ENCODE measurements at regions not wholly inside any gene's neighbourhood (a gene's known extent, or its start where the extent isn't known, plus 50 kb on each side); places are given as distances from the start of the nearest gene placed in this dataset.

DNA sequence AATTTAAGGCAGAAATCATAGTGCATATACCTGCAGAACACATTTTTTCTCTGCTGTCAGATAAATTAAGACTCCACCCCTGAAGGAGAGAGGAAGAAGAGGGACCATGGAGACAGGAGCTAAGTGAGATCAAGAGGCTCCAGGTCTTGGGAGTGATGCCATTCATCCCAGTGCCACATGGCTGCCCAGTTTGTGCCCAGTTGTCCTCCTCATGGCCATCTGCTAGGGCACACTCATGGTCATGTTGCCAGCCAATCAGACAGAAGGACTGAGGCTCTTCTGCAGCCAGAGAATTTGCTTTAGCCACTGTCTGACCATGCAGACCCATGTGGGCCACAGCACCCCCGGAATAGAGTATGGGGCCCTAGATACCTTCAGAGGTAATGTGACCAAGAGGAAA lies 270.5 kb upstream of the PROK2 start:
- Mint-ChIP-seq H3K9me3 (no peaks in the 10 kb centered on the region), H3K4me3 (no peak overlapping the region)

DNA sequence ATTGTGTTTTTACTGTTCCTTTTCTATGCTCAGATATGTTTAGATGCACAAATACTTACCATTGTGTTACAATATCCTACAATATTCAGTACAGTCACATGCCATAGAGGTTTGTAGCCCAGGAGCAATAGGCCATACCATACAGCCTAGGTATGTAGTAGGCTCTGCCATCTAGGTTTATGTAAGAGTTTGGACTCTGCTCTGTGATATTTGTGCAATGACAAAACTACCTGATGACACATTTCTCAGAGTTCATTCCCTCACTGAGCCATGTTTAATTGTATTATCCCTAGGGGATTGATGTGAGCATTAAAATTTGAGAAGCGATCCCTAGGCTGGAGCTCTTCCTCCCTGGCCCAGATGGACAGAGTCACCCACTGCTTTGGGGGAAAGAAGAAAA lies 270.0 kb upstream of the PROK2 start:
- no peaks in the 10 kb centered on the region for H3K4me1 Mint-ChIP-seq (ENCODE audit: low read depth)
- ATAC-seq (replicated peaks in 1 of 2) = no peak
- H3K4me3 Mint-ChIP-seq = no peak overlapping the region
- H3K27me3 Mint-ChIP-seq (ENCODE audit: low read depth) = no peaks in the 10 kb centered on the region
- H3K9me3 Mint-ChIP-seq = no peaks in the 10 kb centered on the region
- no peaks in the 10 kb centered on the region for H3K36me3 Mint-ChIP-seq (ENCODE audit: insufficient read depth in 2 of 2)
- DNase-seq = no peak
- no peak overlapping the region for H3K27ac Mint-ChIP-seq

More for the DNA sequence above, 270.5 kb upstream of the PROK2 start:
- DNase-seq = no peak
- H3K27me3 Mint-ChIP-seq (ENCODE audit: low read depth) = no peaks in the 10 kb centered on the region
- peaks cover 4% of the 10 kb centered on the region for H3K4me1 Mint-ChIP-seq (ENCODE audit: low read depth)
- ATAC-seq (replicated peaks in 1 of 2) = no peak
- H3K36me3 Mint-ChIP-seq (ENCODE audit: insufficient read depth in 2 of 2) = no peaks in the 10 kb centered on the region
- H3K27ac Mint-ChIP-seq = no peak overlapping the region

DNA sequence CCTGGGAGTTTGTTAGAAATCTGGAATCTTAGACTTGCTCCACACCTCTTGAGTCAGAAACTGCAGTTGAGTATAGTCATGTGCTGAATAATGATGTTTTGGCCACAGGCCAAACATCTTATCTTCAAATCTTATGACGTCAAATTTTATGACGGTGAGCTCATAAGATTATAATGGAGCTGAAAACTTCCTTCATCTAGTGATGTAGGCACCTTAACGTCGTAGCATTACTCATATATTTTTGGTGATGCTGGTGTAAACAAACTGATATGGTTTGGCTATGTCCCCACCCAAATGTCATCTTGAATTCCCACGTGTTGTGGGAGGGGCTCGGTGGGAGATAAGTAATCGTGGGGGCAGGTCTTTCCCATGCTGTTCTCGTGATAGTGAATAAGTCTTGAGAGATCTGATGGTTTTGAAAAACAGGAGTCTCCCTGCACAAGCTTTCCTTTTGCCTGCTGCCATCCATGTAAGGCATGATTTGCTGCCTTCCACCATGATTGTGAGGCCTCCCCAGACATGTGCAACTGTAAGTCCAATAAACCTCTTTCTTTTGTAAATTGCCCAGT lies 268.0 kb upstream of the PROK2 start:
- ATAC-seq (replicated peaks in 1 of 2) (no peak), DNase-seq (no peak)
- H3K9me3 Mint-ChIP-seq = no peaks in the 10 kb centered on the region
- no peaks in the 10 kb centered on the region for H3K36me3 Mint-ChIP-seq (ENCODE audit: insufficient read depth in 2 of 2)
- no peak overlapping the region for H3K27ac Mint-ChIP-seq
- peaks cover 1% of the 10 kb centered on the region for H3K4me1 Mint-ChIP-seq (ENCODE audit: low read depth)
- H3K27me3 Mint-ChIP-seq (ENCODE audit: low read depth) = peaks cover 3% of the 10 kb centered on the region
- H3K4me3 Mint-ChIP-seq = no peak overlapping the region

DNA sequence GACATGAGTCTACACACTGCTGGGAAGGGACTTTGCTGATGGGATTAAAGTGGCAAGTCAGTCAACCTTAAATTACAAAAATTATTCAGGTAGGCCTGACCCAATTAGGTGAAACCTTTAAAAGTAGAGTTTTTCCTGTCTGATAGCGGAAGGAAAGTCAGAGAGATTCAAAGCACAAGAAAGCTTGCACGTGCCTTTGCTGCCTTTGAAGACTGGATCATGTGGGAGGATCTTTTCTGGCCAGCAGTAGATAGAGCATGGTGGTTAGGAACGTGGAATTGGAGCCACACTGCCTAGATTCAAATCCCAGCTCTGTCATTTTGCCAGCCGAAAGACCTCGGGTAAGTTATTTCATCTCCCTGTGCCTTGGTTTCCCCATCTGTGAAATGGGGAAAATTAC lies 265.8 kb upstream of the PROK2 start:
- Mint-ChIP-seq H3K9me3 (no peaks in the 10 kb centered on the region), H3K27me3 (ENCODE audit: low read depth) (peaks cover 6% of the 10 kb centered on the region), H3K36me3 (ENCODE audit: insufficient read depth in 2 of 2) (no peaks in the 10 kb centered on the region), H3K4me1 (ENCODE audit: low read depth) (peaks cover 7% of the 10 kb centered on the region), H3K4me3 (no peak overlapping the region), H3K27ac (no peak overlapping the region)
- DNase-seq = no peak
- ATAC-seq (replicated peaks in 1 of 2) = no peak

DNA sequence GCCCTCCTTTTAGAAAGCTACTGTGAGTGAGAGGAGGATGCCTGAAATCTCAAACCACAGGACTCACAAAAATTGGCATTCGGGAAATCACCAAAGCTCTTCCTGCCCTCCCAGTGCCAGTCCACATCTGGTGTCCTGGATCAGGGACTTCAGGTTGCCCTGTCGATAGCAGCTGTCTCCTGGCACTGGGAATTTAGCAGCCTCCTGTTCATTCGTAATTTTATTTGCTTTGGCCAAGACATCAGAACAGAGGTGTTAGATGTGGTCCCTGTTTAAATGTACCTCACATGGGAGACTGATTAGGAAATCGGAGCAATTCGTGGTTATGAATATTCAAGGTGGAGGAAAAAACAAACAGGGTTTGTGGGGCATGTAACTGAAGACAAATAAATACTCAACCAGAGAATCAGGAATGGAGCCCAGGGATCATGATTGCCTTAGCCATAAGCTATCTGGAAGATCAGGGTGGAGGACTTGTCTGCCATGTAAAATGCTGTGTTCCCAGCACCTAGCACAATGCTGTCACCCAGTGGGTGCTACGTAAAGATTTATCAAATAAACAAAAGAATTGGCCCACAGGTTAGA lies 265.2 kb upstream of the PROK2 start:
- no peaks in the 10 kb centered on the region for H3K9me3 Mint-ChIP-seq
- H3K27ac Mint-ChIP-seq = no peak overlapping the region
- DNase-seq (no peak), ATAC-seq (replicated peaks in 1 of 2) (no peak)
- H3K27me3 Mint-ChIP-seq (ENCODE audit: low read depth) = peaks cover 6% of the 10 kb centered on the region
- peaks cover 7% of the 10 kb centered on the region for H3K4me1 Mint-ChIP-seq (ENCODE audit: low read depth)
- H3K36me3 Mint-ChIP-seq (ENCODE audit: insufficient read depth in 2 of 2) = no peaks in the 10 kb centered on the region
- no peak overlapping the region for H3K4me3 Mint-ChIP-seq

DNA sequence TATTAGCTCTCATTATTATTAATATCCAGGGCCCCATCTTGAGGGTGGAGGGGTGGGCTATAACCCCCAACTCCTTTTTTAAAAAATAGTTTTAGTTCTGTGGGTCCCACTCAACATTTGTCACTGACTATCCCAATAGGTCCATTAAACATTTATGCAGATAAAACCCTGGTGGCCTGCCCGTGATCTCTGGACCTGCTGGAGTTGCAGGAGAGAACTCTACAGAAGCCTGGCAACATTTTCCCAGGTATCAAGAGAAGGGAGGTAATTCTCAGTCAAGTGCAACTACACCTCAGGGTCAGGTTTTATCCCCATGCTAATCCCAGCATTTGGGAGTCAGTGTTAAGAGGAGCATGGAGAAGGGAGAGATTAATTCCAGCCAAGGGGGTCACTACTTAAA lies 264.4 kb upstream of the PROK2 start:
- peaks cover 7% of the 10 kb centered on the region for H3K4me1 Mint-ChIP-seq (ENCODE audit: low read depth)
- no peak overlapping the region for H3K27ac Mint-ChIP-seq
- ATAC-seq (replicated peaks in 1 of 2) (no peak), DNase-seq (no peak)
- H3K27me3 Mint-ChIP-seq (ENCODE audit: low read depth) = peaks cover 6% of the 10 kb centered on the region
- no peak overlapping the region for H3K4me3 Mint-ChIP-seq
- no peaks in the 10 kb centered on the region for H3K9me3 Mint-ChIP-seq
- no peaks in the 10 kb centered on the region for H3K36me3 Mint-ChIP-seq (ENCODE audit: insufficient read depth in 2 of 2)

DNA sequence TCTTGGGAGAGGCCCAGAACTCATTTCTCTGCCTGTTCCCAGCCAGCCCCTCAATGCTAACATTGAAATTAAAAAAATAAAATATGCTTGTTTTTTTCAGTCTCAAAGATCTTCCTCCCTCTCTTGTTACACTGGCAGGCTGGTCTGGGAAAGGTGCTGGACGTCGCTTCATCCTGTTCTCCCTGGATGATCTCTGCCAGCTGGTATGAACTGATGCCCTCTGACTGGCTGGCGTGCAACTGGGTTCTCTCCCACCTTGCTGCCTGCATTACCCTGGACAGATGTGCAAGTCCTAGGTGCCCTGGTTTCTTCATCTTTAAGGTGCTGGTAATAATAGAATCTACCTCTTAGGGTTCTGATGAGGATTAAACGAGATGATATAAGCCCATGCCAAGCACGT lies 263.9 kb upstream of the PROK2 start:
- peaks cover 6% of the 10 kb centered on the region for H3K27me3 Mint-ChIP-seq (ENCODE audit: low read depth)
- no peak for DNase-seq
- H3K9me3 Mint-ChIP-seq = no peaks in the 10 kb centered on the region
- no peak overlapping the region for H3K4me3 Mint-ChIP-seq
- peaks cover 7% of the 10 kb centered on the region for H3K4me1 Mint-ChIP-seq (ENCODE audit: low read depth)
- no peak overlapping the region for H3K27ac Mint-ChIP-seq
- H3K36me3 Mint-ChIP-seq (ENCODE audit: insufficient read depth in 2 of 2) = no peaks in the 10 kb centered on the region
- no peak for ATAC-seq (replicated peaks in 1 of 2)

DNA sequence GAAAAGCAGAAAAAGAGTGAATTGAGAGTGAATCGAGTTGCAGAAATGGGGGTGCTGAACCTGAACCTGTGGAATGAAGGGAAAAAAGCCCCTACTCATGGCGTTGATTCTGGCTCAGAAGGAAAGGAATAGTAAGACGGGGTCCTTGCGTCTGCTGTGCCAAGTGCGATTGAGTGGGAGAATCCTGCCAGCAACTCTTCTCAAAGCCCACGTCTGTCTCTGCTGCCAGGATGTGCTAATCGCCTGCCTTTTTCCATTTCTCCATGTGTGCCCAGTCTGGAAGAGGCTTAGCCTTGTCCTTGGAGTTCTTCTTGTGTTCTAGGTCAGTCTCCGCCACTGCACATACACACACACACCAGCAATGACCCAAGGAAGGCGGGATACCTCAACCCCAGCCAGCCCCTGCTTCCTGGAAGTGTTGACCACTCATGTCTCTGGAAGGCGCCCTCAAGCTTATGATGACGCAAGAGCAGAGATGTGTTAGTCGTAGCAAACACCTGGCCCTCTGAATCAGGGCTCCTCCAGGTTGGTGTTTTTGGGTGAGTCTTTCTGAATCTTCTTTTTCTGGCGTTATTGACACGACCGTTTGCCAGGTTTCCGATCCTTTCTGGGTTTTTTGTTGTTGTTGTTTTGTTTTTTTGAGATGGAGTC lies 262.4 kb upstream of the PROK2 start:
- H3K27ac Mint-ChIP-seq = no peak overlapping the region
- no peak for DNase-seq

DNA sequence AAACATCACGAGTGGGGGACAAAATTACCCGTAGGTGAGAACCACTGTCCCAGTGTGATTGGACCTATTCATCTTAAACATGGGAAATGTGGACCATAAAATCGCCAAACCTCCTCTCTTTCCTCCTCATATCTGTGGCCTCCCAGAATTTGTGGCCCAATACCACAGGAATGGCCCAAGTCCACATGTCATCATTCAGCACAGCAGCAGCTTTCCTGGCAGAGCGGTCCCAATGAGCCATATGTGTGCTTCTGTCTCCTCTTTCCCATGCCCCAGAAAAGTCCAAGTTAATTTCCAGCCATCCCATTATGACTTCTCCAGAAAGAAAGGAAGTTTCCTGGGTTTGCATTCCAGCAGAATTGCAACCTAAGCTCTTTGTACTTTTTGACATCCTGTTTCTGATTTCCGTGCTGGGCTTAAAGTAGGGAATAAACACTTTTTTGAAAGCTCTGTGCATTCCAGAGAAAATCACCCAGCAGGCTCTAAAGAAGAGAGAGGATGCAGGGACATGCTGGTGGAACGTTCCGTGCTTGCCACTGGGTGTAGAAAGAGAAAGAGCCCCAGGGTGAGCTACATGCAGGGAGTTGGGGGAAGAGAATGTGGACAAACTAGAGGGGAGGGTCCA lies 259.4 kb upstream of the PROK2 start:
- ATAC-seq (replicated peaks in 1 of 2) (no peak), DNase-seq (no peak)
- H3K36me3 Mint-ChIP-seq (ENCODE audit: insufficient read depth in 2 of 2) = no peaks in the 10 kb centered on the region
- H3K9me3 Mint-ChIP-seq = no peaks in the 10 kb centered on the region
- H3K27ac Mint-ChIP-seq = no peak overlapping the region
- H3K27me3 Mint-ChIP-seq (ENCODE audit: low read depth) = peaks cover 27% of the 10 kb centered on the region
- no peak overlapping the region for H3K4me3 Mint-ChIP-seq
- H3K4me1 Mint-ChIP-seq (ENCODE audit: low read depth) = peaks cover 7% of the 10 kb centered on the region

More for the DNA sequence above, 262.4 kb upstream of the PROK2 start:
- no peak for ATAC-seq (replicated peaks in 1 of 2)
- no peaks in the 10 kb centered on the region for H3K36me3 Mint-ChIP-seq (ENCODE audit: insufficient read depth in 2 of 2)
- peaks cover 9% of the 10 kb centered on the region for H3K27me3 Mint-ChIP-seq (ENCODE audit: low read depth)
- no peak overlapping the region for H3K4me3 Mint-ChIP-seq
- H3K9me3 Mint-ChIP-seq = no peaks in the 10 kb centered on the region
- H3K4me1 Mint-ChIP-seq (ENCODE audit: low read depth) = peaks cover 7% of the 10 kb centered on the region

DNA sequence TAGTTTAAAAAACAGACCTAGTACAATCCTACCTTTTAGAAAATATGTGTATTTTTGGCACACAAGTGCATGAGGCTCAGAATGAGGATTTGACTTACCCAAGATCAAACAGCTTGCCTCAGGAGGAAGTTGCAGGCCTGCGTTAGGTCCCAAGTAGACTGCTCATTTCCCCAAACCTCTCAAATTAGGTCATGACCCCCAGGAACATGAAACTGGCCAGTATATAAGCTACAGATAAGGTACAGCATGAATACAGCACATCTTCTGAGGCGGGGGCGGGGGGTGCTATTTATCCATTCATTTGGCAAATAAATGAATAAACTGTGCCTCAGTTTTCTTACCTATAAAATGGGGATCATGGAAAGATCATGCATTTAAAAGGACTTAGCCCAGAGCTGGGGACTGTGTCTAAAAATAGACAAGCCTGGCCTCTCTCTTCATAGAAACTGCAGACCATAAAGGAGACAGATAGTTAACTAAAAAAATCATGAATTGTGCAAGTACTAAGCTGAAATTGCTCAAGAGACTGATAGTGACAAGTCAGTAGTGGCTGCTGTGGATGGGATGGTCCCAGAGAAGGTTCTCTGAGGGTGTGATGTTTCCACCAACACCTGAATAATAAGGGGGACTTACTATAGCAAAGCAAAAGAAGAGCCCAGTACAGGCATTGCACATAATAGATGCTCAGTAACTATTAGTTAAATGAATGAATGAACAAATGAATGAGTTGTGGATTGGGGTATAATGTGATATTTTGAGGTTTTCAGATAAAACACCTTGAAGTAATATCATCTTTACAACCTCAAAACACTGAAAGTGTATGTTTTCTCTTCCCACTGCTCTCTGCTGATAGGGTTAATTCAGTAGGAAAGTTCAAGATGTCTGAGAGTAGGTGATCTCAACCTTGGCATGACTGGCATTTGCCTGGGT lies 258.5 kb upstream of the PROK2 start:
- Mint-ChIP-seq H3K36me3 (ENCODE audit: insufficient read depth in 2 of 2) (no peaks in the 10 kb centered on the region), H3K27ac (no peak overlapping the region), H3K4me3 (no peak overlapping the region), H3K27me3 (ENCODE audit: low read depth) (peaks cover 27% of the 10 kb centered on the region), H3K9me3 (no peaks in the 10 kb centered on the region), H3K4me1 (ENCODE audit: low read depth) (peaks cover 7% of the 10 kb centered on the region)
- DNase-seq = no peak
- no peak for ATAC-seq (replicated peaks in 1 of 2)

DNA sequence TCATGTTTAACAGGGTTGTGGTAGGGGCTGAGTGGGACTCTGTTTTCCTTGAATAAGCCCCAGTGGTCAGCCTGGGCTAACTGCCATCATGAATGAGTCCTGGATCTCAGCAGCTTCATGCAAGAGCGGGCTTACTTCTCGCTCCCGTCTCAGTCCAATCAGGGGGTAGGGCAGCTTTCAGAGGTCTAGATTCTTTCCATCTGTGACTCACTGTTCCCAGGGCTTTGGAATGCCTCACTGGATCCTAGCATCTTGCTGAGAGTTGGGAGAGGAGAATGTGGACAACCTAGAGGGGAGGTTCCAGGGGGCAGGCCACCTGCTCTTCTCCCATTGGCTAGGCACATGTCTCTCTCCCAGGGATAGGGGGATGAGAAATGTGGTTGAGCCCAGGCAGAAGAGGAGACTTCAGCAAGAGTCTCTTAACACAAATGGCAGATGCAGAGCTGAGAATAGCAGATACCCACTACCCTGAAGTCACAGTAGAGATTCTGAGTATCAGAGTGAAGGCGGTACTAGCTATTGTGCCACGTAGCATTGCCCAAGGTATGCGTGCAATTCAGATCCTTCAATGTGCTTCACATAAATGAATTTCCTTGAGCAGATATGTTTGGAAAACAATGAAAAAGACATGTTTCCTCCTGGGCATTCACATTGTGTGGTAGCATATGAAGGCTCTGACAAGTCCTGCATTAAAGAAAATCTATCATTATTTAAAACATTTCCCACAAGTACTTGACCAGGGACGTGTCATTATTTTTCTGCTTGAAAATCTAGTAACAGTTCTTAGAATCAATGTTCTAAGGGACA lies 257.7 kb upstream of the PROK2 start:
- H3K27ac Mint-ChIP-seq = no peak overlapping the region
- H3K27me3 Mint-ChIP-seq (ENCODE audit: low read depth) = peaks cover 24% of the 10 kb centered on the region
- no peaks in the 10 kb centered on the region for H3K36me3 Mint-ChIP-seq (ENCODE audit: insufficient read depth in 2 of 2)
- no peak overlapping the region for H3K4me3 Mint-ChIP-seq
- peaks cover 1 to 2% of the 10 kb centered on the region in 2 donors for H3K9me3 Mint-ChIP-seq
- peaks cover 2% of the 10 kb centered on the region for H3K4me1 Mint-ChIP-seq (ENCODE audit: low read depth)
- no peak for ATAC-seq (replicated peaks in 1 of 2)
- DNase-seq = no peak

DNA sequence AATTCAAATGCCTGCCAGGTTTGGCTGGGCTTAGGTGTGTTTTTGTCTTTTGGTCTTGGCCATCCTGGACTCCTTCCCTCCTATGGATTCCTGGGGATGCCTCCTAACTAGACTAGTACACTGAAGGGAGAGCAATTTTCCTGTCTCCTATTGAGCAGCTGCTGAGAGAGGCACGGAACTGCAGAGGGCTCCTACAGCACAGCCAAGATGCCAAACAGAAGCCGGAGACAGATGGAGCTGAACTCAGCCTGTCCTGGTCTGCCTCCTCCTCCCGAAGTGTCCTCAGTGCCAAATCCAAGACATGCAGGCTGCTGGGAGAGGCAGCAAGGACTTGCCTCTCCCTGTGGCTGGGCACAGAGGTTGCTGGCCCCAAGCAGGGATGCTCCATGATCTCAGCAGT lies 256.6 kb upstream of the PROK2 start:
- no peak for ATAC-seq (replicated peaks in 1 of 2)

More for the DNA sequence above, 256.6 kb upstream of the PROK2 start:
- peaks cover 4 to 5% of the 10 kb centered on the region in 2 donors for H3K9me3 Mint-ChIP-seq
- peaks cover 3% of the 10 kb centered on the region in 2 donors for H3K36me3 Mint-ChIP-seq (ENCODE audit: insufficient read depth in 2 of 2)
- DNase-seq = no peak
- no peak overlapping the region for H3K27ac Mint-ChIP-seq
- no peaks in the 10 kb centered on the region for H3K4me1 Mint-ChIP-seq (ENCODE audit: low read depth)
- no peak overlapping the region for H3K4me3 Mint-ChIP-seq
- H3K27me3 Mint-ChIP-seq (ENCODE audit: low read depth) = peaks cover 34% of the 10 kb centered on the region
